Right lobe of liver (tissue), 6 donors: ENCODE measurements at regions not wholly inside any gene's neighbourhood (a gene's known extent, or its start where the extent isn't known, plus 50 kb on each side); places are given as distances from the start of the nearest gene placed in this dataset.
"Not testable (repeated sequence)": the region's sequence is repeated elsewhere in the genome, so short reads cannot be mapped to it uniquely, and the experiment has no call there.

Source experiments
- ATAC-seq, 4 donors: fragments of 200-7000 bp; cut with Tn5 transposase; one replicate each; pipeline ENCODE4 v1.9.1; 2020; ENCODE audit warnings: mild to moderate bottlenecking in 4 of 4, moderate library complexity in 4 of 4
- DNase-seq, 3 donors: peaks; one replicate each; pipeline ENCODE4 v3.0.0-alpha.2; 2020
- H3K27ac ChIP-seq, 3 donors: fragments of 200-600 bp; one replicate each; pipeline ENCODE4 v1.8.0; 2022
- H3K27me3 ChIP-seq, 2 donors: fragments of 200-600 bp; one replicate each; pipeline ENCODE4 v1.8.0; 2022
- H3K36me3 ChIP-seq, 4 donors: fragments of 200-600 bp; sonication (generic) in 1 of 4; one replicate each; pipeline versions ENCODE4 v1.5.1 to v1.8.0; 2017 to 2022; ENCODE audit warnings: control low read depth in 1 of 4
- H3K4me1 ChIP-seq, 4 donors: fragments of 200-600 bp; sonication (generic) in 1 of 4; one replicate each; pipeline versions ENCODE4 v1.5.1 to v1.8.0; 2017 to 2022; ENCODE audit warnings: control low read depth in 1 of 4
- H3K4me3 ChIP-seq, 3 donors: fragments of 200-600 bp; one replicate each; pipeline ENCODE4 v1.8.0; 2022
- H3K9me3 ChIP-seq, 4 donors: fragments of 200-600 bp; sonication (generic) in 1 of 4; one replicate each; pipeline versions ENCODE4 v1.5.1 to v1.8.0; 2017 to 2022; ENCODE audit warnings: control low read depth in 1 of 4
- CTCF ChIP-seq, 4 donors: fragments of 200-600 bp in 3 of 4; fragments of 450-650 bp in 1 of 4; IDR thresholded peaks; one replicate each; pipeline versions ENCODE4 v1.5.1 to v1.8.0; 2016 to 2022; ENCODE audit warnings: antibody characterized with exemption in 4 of 4, mild to moderate bottlenecking in 2 of 4
- POLR2A ChIP-seq: fragments of 450-650 bp; IDR thresholded peaks from one replicate; pipeline ENCODE4 v1.6.1; 2017; ENCODE audit warnings: antibody characterized with exemption, mild to moderate bottlenecking
- WGBS: methylation state at CpG from one replicate; pipeline ENCODE4 v1.1.6; 2018; ENCODE audit warnings: low coverage, low lambda C conversion rate; ENCODE audit not compliant: insufficient coverage; ENCODE audit errors: missing lambda C conversion rate; 5-methylcytosine and 5-hydroxymethylcytosine counted together
- intact Hi-C, 2 donors: fragments of 100-400 bp; cut with DNase I; formaldehyde crosslinking; loops; one replicate each; pipeline versions ENCODE4 v1.11.2 to v1.14.1; 2022
- donor health status: DM: no; HTN: yes; CAD: no.
- donor health status: DM: no; HTN: no; CAD: no.
- donor health status: DM: no; HTN: no; CAD: no.
- donor health status: DM: no; HTN: yes; CAD: no.
- donor health status: DM: no; HTN: yes; CAD: no.

GRCh38 chr4:86450861-86451260 lies 91.0 kb upstream of the MAPK10 start:
- intact Hi-C loops = no loop called here
- 37% methylated on average over 3 of the region's 3 CpGs for WGBS
- H3K4me1 ChIP-seq = no peaks in the 10 kb centered on the region
- ATAC-seq (no peak), DNase-seq (no peak)
- no peak for TF ChIP-seq CTCF (IDR thresholded peaks at IDR 0.05)
- TF ChIP-seq POLR2A = no peak
- no peak overlapping the region for H3K27ac ChIP-seq
- H3K36me3 ChIP-seq = no peaks in the 10 kb centered on the region
- no peaks in the 10 kb centered on the region for H3K9me3 ChIP-seq
- no peak overlapping the region for H3K4me3 ChIP-seq
- H3K27me3 ChIP-seq = no peaks in the 10 kb centered on the region

GRCh38 chr4:86451560-86452330 lies 91.9 kb upstream of the MAPK10 start:
- Histone ChIP-seq H3K27ac (peak overlapping the region in 1 of 3 donors; percentile 4), H3K9me3 (no peaks in the 10 kb centered on the region), H3K4me3 (peak overlapping the region in 1 of 3 donors; percentile 17), H3K36me3 (no peaks in the 10 kb centered on the region), H3K4me1 (no peaks in the 10 kb centered on the region), H3K27me3 (no peaks in the 10 kb centered on the region)
- ATAC-seq (no peak), DNase-seq (no peak)
- WGBS = 38% methylated on average over 6 of the region's 7 CpGs
- TF ChIP-seq POLR2A = no peak
- TF ChIP-seq CTCF (IDR thresholded peaks at IDR 0.05) = no peak
- intact Hi-C loops = no loop called here

GRCh38 chr4:86452422-86452891 lies 92.6 kb upstream of the MAPK10 start:
- no peaks in the 10 kb centered on the region for H3K36me3 ChIP-seq
- H3K4me1 ChIP-seq = no peaks in the 10 kb centered on the region
- ATAC-seq = no peak
- H3K4me3 ChIP-seq = peak overlapping the region in 2 of 3 donors; percentile 14 to 17
- H3K9me3 ChIP-seq = no peaks in the 10 kb centered on the region
- peak overlapping the region in 1 of 3 donors; percentile 4 for H3K27ac ChIP-seq
- TF ChIP-seq CTCF (IDR thresholded peaks at IDR 0.05) = no peak
- TF ChIP-seq POLR2A = no peak
- intact Hi-C loops = no loop called here
- DNase-seq = no peak
- WGBS = 43% methylated on average over 8 of the region's 10 CpGs
- H3K27me3 ChIP-seq = no peaks in the 10 kb centered on the region

GRCh38 chr4:86452924-86453531 lies 93.2 kb upstream of the MAPK10 start:
- peak overlapping the region in 2 of 3 donors; percentile 14 to 17 for H3K4me3 ChIP-seq
- TF ChIP-seq CTCF (IDR thresholded peaks at IDR 0.05) (no peak), POLR2A (no peak)
- no peak for DNase-seq

GRCh38 chr4:86453611-86454072 lies 93.8 kb upstream of the MAPK10 start:
- intact Hi-C loops, H3K27me3 ChIP-seq, ATAC-seq, H3K36me3 ChIP-seq, H3K4me3 ChIP-seq, H3K9me3 ChIP-seq, H3K4me1 ChIP-seq, DNase-seq, H3K27ac ChIP-seq: not testable (repeated sequence)
- WGBS = 29% methylated on average over 1 of the region's 2 CpGs

More at GRCh38 chr4:86452924-86453531, 93.2 kb upstream of the MAPK10 start:
- Histone ChIP-seq H3K4me1 (no peaks in the 10 kb centered on the region), H3K27ac (peak overlapping the region in 1 of 3 donors; percentile 4), H3K27me3 (no peaks in the 10 kb centered on the region), H3K36me3 (no peaks in the 10 kb centered on the region), H3K9me3 (no peaks in the 10 kb centered on the region)
- peak in 2 of 4 donors; percentile 13 to 26 for ATAC-seq
- WGBS = 80% methylated on average over 1 of the region's 11 CpGs
- intact Hi-C loops = no loop called here
